ENCODE measurements at regions not wholly inside any gene's neighbourhood (a gene's known extent, or its start where the extent isn't known, plus 50 kb on each side); places are given as distances from the start of the nearest gene placed in this dataset.

DNA sequence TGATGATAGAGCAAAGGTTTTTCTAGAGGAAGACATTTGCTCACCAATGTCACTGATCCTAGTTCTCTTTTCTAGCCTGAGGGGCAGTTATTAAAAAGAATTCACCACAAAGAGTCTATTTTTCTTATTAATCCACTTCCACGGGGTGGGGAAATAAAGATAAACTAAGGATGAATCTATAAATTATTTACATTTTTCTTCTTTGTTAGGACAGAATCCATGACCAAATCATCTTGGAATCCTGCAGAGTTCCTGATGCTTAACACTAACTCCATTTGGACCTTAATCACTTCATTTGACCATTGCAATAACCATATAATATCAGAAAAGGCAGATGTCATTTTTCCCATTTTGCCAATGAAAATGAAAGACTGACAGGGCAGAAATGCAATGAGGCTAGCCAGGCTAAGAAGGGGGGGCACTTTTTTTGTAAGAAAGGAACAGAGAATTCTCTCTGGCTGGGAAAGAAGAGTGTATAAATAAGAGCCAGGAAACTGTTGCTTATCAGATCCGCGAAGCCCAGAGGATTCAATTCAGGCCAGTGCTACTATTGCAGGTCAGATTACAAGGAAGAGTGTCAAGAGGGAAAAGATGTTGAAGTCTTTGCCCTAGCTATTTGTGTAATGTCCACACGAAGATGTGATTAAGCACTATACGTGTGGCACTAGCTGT is 433.2 kb downstream of the TNS3 start:
- DNase-seq (ENCODE audit: extremely low read depth in 1 of 2, low read depth in 1 of 2): no peak

DNA sequence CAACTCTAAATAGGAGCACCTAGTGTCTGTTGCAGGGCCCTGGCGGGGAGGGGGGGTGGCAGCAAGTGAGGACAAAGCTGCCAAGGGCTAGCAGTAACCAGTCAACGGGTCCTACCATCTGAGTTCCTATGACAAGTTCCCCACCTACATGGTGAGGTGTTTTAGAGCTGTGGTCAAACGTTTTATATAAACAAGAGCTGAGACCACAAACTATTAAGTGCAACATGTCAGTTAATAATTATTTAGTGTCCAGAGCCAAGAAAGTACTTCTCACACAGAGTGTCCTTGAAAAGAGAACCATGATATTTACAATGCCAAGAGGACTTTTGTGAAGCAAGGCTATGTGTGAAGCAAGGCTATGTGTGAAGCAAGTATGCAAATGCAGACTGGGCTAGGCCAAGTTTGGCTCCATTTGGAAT is 434.7 kb downstream of the TNS3 start:
- no peak for DNase-seq (ENCODE audit: extremely low read depth in 1 of 2, low read depth in 1 of 2)

DNA sequence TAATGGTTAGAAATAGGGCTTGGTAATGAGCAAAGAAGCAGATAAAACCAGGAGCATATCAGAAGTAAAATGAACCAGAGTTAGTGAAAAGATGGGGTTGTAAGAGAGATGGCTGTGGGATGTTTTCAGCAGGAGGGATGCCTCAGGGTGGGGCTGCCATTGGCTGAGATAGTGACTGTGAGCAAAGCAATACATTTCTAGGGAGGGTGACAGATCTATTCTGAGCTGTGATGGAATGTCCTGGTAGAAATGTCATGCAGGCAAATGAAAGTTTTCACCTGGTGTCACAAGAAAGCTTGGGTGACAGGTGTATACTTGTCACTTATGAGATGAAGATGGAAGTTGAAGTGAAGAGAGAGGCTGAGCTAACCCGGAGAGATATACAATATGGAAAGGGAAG is 435.9 kb downstream of the TNS3 start:
- DNase-seq (ENCODE audit: extremely low read depth in 1 of 2, low read depth in 1 of 2): no peak

DNA sequence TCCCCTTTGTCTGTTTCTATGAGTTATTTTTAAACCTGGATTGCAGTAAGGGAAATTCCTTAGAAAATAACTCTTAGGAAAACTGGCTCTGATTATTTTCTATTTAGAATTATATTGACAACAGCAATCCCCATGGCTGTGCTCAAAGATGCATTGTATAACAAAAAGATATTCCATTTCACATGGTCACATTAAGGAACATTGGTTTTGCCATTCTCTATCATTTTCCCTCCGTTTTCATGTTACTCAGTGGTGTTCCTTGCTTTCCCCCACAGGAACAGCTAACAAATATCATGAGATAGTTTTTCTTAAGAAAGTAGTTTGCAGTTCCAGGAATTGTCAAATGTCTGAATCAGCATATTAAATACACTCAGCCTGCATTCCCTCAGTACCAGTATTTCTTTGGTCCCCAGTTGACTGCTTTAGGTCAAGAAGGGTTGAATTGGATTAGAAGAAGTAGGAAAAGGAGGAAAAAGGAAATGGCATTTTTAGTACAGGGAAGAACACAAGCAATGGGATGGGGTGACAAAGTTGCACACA is 436.7 kb downstream of the TNS3 start:
- no peak for DNase-seq (ENCODE audit: extremely low read depth in 1 of 2, low read depth in 1 of 2)

DNA sequence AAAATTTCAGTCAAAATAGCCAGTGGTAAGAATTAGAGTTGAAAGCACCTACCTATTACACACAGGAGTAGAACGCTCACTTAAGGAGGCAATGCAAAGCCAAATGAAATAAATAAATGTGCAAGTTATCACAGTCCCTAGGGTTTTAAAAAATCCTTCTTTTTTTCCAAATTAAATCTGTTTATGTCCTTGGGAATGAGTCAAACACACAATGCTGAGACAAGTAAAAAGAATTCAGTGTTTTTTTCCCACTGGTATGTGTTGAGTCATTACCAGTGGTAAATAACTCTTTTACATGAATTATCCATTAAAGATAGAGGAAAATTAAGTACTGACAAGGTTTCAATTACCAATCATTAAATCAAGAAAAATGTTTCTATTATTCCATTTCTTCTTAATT is 438.6 kb downstream of the TNS3 start:
- no peak for DNase-seq (ENCODE audit: extremely low read depth in 1 of 2, low read depth in 1 of 2)

DNA sequence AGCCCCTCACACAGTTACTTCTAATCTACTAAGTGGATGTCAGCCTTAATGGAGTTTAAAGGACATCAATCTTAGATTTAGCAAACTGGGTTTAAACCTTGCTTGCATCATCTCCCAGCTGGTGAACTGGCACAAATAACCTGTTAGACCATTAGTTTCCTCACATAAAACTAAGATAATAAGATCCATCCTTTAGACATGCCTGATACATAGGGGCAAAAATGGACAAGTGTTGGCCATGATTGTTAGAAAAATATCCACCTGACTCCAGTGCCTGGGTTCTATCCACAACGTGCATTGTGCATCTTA is 439.1 kb downstream of the TNS3 start:
- no peak for DNase-seq (ENCODE audit: extremely low read depth in 1 of 2, low read depth in 1 of 2)

DNA sequence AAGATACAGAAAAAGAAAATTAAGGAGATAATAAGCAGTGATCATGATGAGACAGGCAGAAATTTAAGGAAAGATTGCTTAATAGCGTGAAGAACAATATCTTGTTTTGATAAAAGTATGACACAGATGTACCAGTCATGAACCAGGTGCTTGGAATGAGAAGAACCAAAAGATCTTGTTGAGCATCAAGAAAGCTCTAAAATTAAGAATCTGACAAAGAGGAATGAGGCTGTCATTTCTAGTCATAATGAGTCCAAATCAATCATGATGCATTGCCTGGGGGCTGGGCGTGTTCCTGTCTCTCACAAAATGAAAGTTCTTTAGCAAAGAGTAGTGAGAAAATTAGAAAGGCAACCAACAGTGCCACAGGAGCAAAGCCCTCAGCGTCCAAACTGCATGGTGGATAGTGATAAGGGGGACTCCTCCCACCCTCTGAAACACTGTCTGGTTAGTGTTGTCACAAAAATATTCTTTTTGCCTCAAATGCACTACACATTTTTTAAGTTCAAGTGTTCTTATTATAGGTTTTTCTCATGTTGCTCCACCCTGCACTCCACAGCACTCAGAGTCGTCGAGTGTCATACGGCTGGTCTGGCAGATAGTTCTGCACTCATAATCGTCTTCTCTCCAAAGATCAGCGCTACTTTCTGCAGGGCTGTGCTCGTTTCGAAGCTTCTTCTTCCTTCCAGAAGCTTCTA is 439.6 kb downstream of the TNS3 start:
- no peak for DNase-seq (ENCODE audit: extremely low read depth in 1 of 2, low read depth in 1 of 2)

DNA sequence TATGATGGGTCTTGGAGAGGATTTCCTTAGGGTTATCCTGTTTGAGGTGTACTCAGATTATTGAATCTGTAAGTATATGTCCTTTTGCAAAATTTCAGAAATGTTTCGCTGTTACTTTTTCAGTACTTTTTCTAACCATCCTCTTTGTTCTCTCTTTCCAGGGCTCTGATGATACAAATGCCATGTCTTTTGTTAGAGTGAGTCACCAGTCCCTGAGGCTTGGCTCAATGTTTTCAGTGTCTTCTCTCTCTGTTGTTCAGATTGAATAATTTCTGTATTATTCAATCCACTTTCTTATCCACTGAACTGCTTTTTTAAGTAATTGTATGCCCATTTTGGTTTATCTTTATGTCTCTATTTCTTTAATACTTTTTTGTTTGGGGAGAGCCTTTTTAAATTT is 449.4 kb downstream of the TNS3 start:
- DNase-seq (ENCODE audit: extremely low read depth in 1 of 2, low read depth in 1 of 2): no peak

DNA sequence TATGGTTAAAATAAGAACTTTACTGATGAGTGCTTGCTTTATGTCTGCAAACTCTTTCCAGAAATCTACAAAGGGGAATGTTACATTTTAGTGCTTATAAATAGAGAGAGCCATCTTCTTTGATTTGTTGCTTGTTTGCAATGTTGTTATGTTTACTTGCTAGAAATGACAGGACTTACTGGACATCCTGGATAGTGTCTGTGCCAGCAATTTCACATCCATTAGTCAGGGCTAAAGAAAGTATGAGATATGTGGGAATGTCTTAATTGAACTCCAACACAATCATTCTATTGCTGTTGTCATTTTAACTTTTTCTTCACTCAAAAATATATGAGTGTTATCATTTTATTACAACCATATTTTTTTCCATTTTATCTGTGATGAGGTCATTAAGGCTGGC is 453.2 kb downstream of the TNS3 start:
- DNase-seq (ENCODE audit: extremely low read depth in 1 of 2, low read depth in 1 of 2): no peak

DNA sequence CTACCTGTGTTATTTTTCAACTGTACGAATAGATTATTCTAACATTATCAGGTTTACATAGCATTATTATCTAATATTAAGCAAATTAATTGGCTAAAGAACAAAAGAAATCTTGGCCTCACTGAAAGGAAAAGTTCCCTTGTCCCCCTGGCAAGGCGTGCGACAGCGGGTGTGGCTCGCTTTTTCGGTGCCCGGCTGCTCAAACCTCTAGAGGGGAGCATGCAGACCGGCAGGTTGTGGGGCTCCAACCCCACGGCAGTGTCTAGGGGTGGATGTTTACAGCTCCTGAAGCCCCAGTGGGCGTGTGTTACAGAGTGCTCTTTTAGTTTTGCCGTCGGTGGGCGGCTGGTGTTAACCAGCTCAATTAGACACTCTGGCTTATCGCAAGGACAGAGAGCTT is 456.4 kb downstream of the TNS3 start:
- DNase-seq (ENCODE audit: extremely low read depth in 1 of 2, low read depth in 1 of 2): no peak

DNA sequence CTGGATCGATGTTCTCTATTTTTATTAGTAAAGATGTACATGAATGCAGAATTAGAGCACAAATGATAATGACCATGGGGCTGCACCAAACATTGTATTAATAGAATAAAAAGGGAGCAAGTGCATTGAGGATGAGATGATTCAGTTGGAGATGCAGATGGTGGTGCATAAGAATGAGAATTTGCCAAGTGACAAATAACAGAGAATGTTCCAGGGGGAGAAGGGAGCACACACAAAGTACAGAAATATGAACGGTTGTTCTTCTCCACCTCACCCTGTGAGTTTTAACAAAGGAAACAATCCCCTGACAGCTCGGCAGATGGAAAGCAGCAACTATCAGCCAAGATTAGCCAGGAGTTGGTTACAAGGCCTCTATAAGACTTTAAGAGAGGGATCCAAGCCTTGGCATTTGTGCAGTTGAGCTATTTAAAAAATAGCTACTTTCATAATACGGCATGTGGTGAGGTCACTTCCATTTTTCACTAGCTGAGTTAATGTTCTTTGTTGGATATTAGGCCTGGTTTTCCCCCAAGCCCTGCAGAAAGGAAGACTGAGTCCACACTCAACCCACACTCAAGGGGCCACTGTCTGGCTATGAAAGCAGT is 462.5 kb downstream of the TNS3 start:
- DNase-seq (ENCODE audit: extremely low read depth in 1 of 2, low read depth in 1 of 2): no peak

DNA sequence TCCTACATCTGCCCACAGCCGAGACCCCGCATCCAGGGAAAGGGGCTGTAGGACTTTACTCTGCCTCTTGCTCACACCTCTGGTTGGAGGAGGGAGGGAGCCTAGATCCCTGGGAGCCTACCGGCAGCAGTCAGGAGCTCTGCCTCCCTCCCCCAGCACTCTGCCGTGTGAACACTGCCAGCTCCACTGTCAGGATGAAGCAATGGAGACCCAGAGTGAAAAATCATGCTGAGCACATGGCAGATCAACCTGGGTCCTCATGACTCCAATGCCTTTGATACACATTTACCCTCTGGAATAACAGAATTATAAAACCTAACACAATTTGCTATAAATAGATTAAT is 477.7 kb downstream of the TNS3 start:
- no peak for DNase-seq (ENCODE audit: extremely low read depth in 1 of 2, low read depth in 1 of 2)

DNA sequence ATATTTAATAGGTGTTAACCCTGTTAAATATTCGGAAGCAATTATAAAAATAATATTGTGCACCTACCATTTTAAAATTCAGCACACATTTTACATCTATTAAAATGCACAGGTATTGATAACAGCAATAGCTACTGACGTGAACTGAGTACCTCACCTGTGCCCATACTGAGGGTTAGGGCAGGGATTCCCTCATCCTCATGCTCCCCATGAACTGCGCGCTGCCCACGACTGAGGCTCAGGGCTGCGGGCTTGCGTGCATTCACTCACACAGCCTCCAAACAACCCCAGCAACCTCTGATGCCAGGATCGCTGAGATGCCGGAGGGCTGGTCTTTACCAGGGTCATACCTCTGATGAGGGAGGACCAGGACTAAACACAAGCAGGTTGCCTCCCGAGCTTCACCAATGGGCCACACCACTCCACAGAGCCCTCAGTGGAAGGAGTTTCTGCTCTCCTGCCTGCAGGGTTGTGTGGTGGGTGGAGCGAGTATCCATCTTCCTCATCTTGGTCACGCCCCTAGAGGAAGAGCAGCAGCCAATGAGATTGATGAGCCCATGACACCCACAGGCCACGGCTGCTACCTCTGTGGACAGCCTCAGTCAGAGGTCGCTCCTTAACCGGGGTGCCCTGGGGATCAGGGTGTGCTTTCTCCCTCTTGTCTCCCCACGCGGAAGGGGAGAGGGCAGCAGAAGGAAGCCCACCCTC is 478.3 kb downstream of the TNS3 start:
- no peak for DNase-seq (ENCODE audit: extremely low read depth in 1 of 2, low read depth in 1 of 2)

DNA sequence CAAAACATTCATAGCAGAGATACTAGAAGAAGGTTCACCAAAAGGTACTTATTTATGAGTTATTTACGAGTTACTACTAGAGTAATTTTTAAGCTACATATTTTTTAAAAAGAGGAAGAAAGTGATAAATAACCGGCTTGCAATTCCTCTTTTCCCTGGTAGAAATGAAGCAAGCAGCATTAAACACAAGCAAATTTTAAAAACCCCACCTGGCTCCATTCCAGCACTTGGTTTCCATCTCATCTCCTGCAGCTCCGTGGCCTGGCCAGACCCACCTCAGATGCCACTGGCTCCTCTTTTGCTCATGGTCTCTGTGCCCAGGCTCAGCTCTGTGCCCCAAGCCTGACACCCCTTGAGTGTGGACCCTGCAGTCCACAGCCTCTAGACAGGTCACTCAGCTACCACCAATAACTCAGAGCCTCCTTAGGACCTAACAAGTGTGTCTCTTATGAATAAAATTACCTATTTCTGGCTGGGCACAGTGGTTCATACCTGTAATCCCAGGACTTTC is 479.5 kb downstream of the TNS3 start:
- DNase-seq (ENCODE audit: extremely low read depth in 1 of 2, low read depth in 1 of 2): no peak

DNA sequence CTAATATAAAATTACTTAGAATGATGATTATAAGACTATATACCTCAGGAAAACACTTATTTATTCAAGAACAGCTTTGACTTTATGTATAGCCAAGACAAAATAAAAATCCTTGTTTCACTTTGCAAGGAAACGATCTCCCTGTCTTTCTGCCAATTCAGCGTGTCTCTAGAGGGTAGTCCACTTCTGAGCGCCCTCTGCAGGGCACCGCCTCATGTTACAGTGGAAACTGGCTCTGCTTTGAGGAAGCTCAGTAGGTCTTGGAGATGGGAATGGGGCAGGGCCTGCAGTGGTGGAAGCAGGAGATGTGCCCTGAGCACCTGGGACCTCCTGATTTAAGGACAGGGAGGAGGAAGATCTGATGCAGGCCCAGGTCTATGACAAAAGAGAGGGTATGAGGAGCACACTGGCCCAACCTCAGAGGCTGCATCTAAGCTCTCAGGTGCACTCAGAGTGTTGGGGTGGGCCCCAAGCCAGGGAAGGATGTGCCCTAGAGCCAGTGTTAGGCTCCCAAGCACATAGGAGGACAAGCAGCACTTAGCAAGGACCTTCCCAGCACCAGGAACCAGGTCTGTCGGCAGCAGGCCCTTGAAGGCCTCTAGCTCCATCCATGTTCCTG is 481.0 kb downstream of the TNS3 start:
- no peak for DNase-seq (ENCODE audit: extremely low read depth in 1 of 2, low read depth in 1 of 2)

DNA sequence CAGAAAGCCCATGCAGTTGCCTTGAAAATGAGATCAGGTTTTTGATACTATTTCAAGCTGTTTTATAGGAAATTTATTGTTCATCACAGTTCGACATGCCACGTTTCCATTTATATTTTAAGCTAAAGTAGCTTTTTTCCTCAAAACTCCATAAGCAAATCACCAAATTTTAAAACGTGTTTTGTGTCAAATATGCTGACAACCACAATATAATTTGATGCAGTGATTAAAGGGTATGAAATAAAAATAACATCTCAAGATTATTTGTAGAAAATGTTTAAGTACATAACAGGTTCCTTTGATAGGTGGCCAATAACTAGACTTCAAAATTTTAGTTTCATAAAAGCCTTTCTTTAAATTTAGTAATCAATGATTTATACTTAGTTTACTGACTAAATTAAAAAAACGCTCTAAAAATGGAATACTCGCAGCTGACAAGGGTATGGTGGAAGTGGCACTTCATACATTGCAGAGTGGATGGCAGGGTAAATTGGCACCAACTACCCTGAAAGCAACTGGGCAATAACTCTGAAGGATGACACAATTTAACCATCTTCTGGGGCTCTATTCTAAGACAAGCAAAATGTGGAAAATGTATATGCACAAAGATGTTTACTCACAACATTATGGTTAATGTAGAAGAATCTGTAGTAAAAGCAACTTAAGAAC is 481.6 kb downstream of the TNS3 start:
- no peak for DNase-seq (ENCODE audit: extremely low read depth in 1 of 2, low read depth in 1 of 2)

DNA sequence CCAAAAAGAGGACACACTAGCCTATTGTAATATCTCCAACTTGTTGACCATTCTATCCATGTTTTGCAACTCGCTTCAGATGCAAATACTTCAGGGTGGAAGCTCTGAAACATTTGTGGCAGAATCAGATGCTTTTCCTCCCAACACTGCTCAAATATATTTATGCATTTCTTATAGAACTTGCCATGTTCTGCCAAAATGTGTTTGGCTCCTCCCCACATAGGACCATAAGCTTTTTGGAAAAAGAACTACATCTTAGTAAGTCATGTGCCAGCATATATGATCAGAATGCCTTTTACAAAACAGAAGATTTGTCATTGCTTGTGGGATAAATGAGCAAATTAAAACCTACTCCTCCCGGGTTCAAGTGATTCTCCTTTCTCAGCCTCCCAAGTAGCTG is 484.5 kb downstream of the TNS3 start:
- DNase-seq (ENCODE audit: extremely low read depth in 1 of 2, low read depth in 1 of 2): no peak

DNA sequence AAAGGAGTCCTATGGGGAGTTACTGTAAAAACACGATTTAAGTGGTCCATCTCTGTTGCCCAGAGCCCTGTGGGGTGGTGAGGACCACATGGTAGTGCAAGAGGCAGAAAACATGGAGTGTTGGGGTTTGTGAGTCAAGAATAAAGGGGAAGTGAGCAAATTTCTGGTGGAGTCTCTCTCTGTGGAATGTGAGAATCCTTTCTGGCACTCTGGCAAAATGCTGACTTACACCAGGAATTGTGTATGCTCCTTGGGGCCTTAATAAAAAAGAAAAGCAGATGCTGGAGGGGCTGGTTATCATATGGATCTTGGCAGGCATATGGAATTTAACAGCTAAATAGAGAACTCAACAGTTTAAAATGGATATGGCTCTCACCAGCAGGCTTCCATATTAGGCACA is 486.0 kb downstream of the TNS3 start:
- DNase-seq (ENCODE audit: extremely low read depth in 1 of 2, low read depth in 1 of 2): no peak

DNA sequence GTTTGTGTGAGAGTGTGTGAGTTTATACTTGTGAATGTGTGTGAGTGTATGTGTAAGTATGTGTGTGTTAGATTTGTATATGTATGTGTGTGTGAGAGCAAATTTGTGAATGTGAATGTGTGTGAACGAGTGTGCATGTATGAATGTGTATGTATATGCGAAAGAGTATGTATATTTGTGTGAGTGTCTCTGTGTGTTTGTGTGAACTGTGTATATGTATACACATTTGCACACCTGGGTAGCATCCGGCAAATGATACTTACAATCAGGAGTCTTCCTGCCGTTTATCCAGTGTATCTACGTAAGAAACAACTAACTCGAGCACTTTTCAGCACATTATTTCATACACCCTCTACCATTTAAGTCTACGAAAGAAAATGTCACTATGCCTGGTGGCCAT is 487.4 kb downstream of the TNS3 start:
- no peak for DNase-seq (ENCODE audit: extremely low read depth in 1 of 2, low read depth in 1 of 2)

DNA sequence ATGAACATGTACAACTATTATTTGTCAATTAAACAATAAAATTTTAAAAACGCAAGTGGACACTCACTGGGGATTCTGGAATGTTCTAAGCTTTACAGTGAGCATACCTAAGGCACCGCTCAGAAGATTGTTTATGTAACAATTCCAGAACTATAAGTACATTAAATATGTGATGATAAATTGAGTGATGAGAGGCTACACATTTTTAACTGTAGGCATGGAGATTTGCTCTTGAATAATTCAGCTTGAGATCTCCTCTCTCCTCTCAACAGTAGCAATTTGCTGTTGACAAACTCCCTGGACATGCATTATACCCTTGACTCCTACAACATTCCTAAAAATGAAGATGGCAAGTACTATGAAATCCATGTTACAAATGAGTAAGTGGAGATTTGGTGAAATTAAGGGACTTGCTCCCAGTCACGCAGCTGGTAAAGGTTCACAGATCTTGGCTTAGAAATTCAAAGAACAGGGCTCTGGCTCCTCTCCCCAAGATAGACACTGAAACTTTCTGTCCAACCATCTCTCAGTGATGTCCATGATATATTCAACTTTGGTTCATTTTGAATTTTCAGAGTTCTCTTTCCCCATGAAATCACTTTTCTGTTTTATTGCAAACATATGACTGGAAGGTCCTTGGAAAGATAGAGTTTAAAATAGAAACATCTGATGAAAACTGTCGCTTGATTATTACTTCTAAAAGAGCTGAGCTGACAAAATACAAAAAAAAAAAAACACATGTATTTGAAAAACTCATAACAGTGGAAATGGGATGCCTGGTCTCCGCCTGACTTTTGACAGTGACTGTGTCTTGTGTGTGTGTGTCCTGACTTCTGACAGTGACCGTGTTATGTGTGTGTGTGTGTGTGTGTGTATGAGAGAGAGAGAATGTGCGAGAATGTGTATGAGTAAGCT is 488.3 kb downstream of the TNS3 start:
- DNase-seq (ENCODE audit: extremely low read depth in 1 of 2, low read depth in 1 of 2): no peak
